HuH-7.5 (cell line): ENCODE measurements at regions not wholly inside any gene's neighbourhood (a gene's known extent, or its start where the extent isn't known, plus 50 kb on each side); places are given as distances from the start of the nearest gene placed in this dataset.
"Not testable (repeated sequence)": the region's sequence is repeated elsewhere in the genome, so short reads cannot be mapped to it uniquely, and the experiment has no call there.

Experiments
- DNase-seq: peaks from one replicate; pipeline ENCODE4 v3.0.0; 2011; ENCODE audit warnings: low spot score

- no peak for DNase-seq
These were observed 227.6 kb upstream of the STEAP1 start for GRCh38 chr7:89926701-89927100.

- no peak for DNase-seq
These were observed 226.5 kb upstream of the STEAP1 start for GRCh38 chr7:89927762-89928161.

- no peak for DNase-seq
These were observed 225.8 kb upstream of the STEAP1 start for GRCh38 chr7:89928451-89928850.

- no peak for DNase-seq
These were observed 220.2 kb upstream of the STEAP1 start for GRCh38 chr7:89934101-89934500.

GRCh38 chr7:89943525-89944050 lies 210.7 kb upstream of the STEAP1 start:
- DNase-seq, result no peak

GRCh38 chr7:89958525-89959068 lies 195.7 kb upstream of the STEAP1 start:
- DNase-seq, result no peak

- DNase-seq, result no peak
These were observed 188.1 kb upstream of the STEAP1 start for GRCh38 chr7:89966067-89966664.

- DNase-seq, result no peak
These were observed 178.7 kb upstream of the STEAP1 start for GRCh38 chr7:89975577-89975976.

GRCh38 chr7:89987665-89988064 lies 166.6 kb upstream of the STEAP1 start:
- no peak for DNase-seq

- DNase-seq, result no peak
These were observed 166.2 kb upstream of the STEAP1 start for GRCh38 chr7:89988074-89988473.

- DNase-seq, result no peak
These were observed 164.8 kb upstream of the STEAP1 start for GRCh38 chr7:89989454-89989853.

GRCh38 chr7:89994483-89994882 lies 159.8 kb upstream of the STEAP1 start:
- no peak for DNase-seq

GRCh38 chr7:89998554-89998953 lies 155.7 kb upstream of the STEAP1 start:
- no peak for DNase-seq

- DNase-seq, result no peak
These were observed 148.4 kb upstream of the STEAP1 start for GRCh38 chr7:90005836-90006235.

GRCh38 chr7:90007001-90007654 lies 147.1 kb upstream of the STEAP1 start:
- no peak for DNase-seq

- DNase-seq, result no peak
These were observed 146.4 kb upstream of the STEAP1 start for GRCh38 chr7:90007831-90008230.

GRCh38 chr7:90022213-90022612 lies 132.1 kb upstream of the STEAP1 start:
- DNase-seq, result no peak

GRCh38 chr7:90025771-90026170 lies 128.5 kb upstream of the STEAP1 start:
- no peak for DNase-seq

- DNase-seq, result no peak
These were observed 120.4 kb upstream of the STEAP1 start for GRCh38 chr7:90033850-90034249.

GRCh38 chr7:90053094-90053493 lies 101.2 kb upstream of the STEAP1 start:
- DNase-seq, result no peak

- no peak for DNase-seq
These were observed 93.2 kb upstream of the STEAP1 start for GRCh38 chr7:90061077-90061476.

- no peak for DNase-seq
These were observed 89.9 kb upstream of the STEAP1 start for GRCh38 chr7:90064370-90064769.

- DNase-seq, result no peak
These were observed 87.1 kb upstream of the STEAP1 start for GRCh38 chr7:90067171-90067570.

GRCh38 chr7:90070238-90070637 lies 84.0 kb upstream of the STEAP1 start:
- DNase-seq, result not testable (repeated sequence)
